Parathyroid adenoma (tissue), 2 donors: ENCODE measurements at regions not wholly inside any gene's neighbourhood (a gene's known extent, or its start where the extent isn't known, plus 50 kb on each side); places are given as distances from the start of the nearest gene placed in this dataset.

Source experiments
- H2AFZ ChIP-seq: fragments of 300-600 bp; sonication (generic); one replicate; pipeline ENCODE4 v1.7.0; 2017; ENCODE audit warnings: antibody characterized with exemption, mild to moderate bottlenecking
- H3K27ac ChIP-seq: fragments of 300-600 bp; sonication (generic); one replicate; pipeline ENCODE4 v1.7.0; 2017
- H3K27me3 ChIP-seq: fragments of 300-600 bp; sonication (generic); one replicate; pipeline ENCODE4 v1.7.0; 2017; ENCODE audit warnings: low read length; ENCODE audit not compliant: control insufficient read depth, insufficient read depth
- H3K36me3 ChIP-seq: fragments of 300-600 bp; sonication (generic); one replicate; pipeline ENCODE4 v1.7.0; 2017; ENCODE audit warnings: low read length; ENCODE audit not compliant: control insufficient read depth, insufficient read depth
- H3K4me1 ChIP-seq: fragments of 300-600 bp; sonication (generic); one replicate; pipeline ENCODE4 v1.7.0; 2017; ENCODE audit warnings: control low read depth
- H3K4me2 ChIP-seq: fragments of 300-600 bp; sonication (generic); one replicate; pipeline ENCODE4 v1.7.0; 2017; ENCODE audit warnings: low read length
- H3K4me3 ChIP-seq: fragments of 300-600 bp; sonication (generic); one replicate; pipeline ENCODE4 v1.7.0; 2017; ENCODE audit warnings: low read depth, low read length
- H3K79me2 ChIP-seq: fragments of 300-600 bp; sonication (generic); one replicate; pipeline ENCODE4 v1.7.0; 2017; ENCODE audit warnings: control low read depth
- H3K9ac ChIP-seq: fragments of 300-600 bp; sonication (generic); one replicate; pipeline ENCODE4 v1.7.0; 2017; ENCODE audit warnings: mild to moderate bottlenecking
- H3K9me3 ChIP-seq: fragments of 300-600 bp; sonication (generic); one replicate; pipeline ENCODE4 v1.7.0; 2017; ENCODE audit warnings: low read length; ENCODE audit not compliant: control insufficient read depth
- TF ChIP-seq, protein P1 (sequence below): fragments of 300-600 bp; sonication (generic); IDR thresholded peaks from one replicate; pipeline ENCODE4 v1.7.0; 2017; ENCODE audit warnings: antibody characterized with exemption, mild to moderate bottlenecking
- donor health status: primary hyperparathyroidism.

DNA sequence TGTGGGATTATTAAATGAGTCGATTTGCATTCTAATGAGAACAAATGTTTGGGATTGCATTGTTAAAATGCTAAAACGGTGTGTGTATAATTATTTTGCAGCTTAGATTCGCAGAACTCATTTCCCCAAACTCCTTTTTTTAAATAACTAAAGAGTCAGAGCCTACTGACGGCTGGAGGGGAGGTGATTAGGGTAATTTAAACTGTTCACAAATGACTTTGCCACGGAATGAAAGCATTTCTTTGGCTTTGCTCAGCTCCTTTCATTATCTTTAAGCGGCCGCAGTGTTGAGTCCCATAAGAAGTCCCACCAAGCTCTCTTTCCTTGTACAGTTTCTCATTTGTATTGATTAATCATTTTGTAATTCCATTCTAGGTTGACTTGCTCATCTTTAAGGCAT lies 1632.8 kb downstream of the MAT2B start:
- no peaks in the 10 kb centered on the region for H3K36me3 ChIP-seq
- no peaks in the 10 kb centered on the region for H3K79me2 ChIP-seq
- H3K27me3 ChIP-seq = no peaks in the 10 kb centered on the region
- no peaks in the 10 kb centered on the region for H3K9me3 ChIP-seq
- H2AFZ ChIP-seq = no peak overlapping the region
- no peak overlapping the region for H3K27ac ChIP-seq
- no peak overlapping the region for H3K9ac ChIP-seq
- no peaks in the 10 kb centered on the region for H3K4me1 ChIP-seq
- no peak overlapping the region for H3K4me3 ChIP-seq
- H3K4me2 ChIP-seq = no peak overlapping the region
- TF ChIP-seq, protein P1, sequence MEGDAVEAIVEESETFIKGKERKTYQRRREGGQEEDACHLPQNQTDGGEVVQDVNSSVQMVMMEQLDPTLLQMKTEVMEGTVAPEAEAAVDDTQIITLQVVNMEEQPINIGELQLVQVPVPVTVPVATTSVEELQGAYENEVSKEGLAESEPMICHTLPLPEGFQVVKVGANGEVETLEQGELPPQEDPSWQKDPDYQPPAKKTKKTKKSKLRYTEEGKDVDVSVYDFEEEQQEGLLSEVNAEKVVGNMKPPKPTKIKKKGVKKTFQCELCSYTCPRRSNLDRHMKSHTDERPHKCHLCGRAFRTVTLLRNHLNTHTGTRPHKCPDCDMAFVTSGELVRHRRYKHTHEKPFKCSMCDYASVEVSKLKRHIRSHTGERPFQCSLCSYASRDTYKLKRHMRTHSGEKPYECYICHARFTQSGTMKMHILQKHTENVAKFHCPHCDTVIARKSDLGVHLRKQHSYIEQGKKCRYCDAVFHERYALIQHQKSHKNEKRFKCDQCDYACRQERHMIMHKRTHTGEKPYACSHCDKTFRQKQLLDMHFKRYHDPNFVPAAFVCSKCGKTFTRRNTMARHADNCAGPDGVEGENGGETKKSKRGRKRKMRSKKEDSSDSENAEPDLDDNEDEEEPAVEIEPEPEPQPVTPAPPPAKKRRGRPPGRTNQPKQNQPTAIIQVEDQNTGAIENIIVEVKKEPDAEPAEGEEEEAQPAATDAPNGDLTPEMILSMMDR = no peak

DNA sequence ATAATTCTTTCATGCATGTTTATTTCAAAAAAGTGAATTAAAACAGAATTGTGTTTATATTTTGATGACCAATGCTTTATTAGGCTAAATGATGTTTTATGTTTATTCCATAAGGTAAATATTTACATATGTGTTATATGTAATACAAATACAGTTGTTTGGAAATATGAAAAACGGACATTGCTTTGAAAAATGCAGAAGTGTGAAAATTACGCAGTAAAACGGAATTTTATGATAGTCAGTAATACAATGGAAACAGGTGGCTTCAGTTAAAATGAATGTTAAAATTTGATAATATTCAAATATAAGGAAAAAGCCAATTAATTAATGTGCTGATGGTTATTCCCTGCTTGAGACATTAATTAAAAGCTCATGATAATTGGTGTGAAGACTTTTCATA lies 1633.8 kb downstream of the MAT2B start:
- no peak overlapping the region for H3K9ac ChIP-seq
- H3K9me3 ChIP-seq = no peaks in the 10 kb centered on the region
- no peaks in the 10 kb centered on the region for H3K4me1 ChIP-seq

DNA sequence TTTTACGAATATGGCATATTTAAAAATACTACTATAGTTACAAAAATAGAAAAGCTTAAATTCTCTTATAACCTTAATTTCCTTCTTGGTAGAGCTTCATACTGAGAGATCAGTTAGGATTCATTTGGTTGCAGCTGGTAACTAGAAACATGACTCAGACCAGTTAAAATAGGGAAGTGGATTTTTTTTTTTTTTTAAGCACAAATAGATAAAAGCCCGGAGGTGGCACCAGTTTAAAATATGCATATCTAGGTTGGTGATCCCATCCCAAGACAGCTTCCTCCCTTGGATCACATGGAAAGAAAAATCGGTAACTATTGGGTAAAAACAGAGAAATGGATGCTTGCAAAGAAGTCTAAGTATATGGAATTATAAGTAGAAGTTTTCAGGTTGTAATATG lies 1634.3 kb downstream of the MAT2B start:
- Histone ChIP-seq H2AFZ (no peak overlapping the region), H3K4me1 (no peaks in the 10 kb centered on the region), H3K4me2 (no peak overlapping the region), H3K9ac (no peak overlapping the region), H3K27me3 (no peaks in the 10 kb centered on the region), H3K9me3 (no peaks in the 10 kb centered on the region), H3K4me3 (no peak overlapping the region), H3K79me2 (no peaks in the 10 kb centered on the region), H3K27ac (no peak overlapping the region), H3K36me3 (no peaks in the 10 kb centered on the region)
- TF ChIP-seq, protein P1 = no peak

More for the DNA sequence above, 1633.8 kb downstream of the MAT2B start:
- TF ChIP-seq, protein P1 = no peak
- Histone ChIP-seq H2AFZ (no peak overlapping the region), H3K4me2 (no peak overlapping the region), H3K79me2 (no peaks in the 10 kb centered on the region), H3K27ac (no peak overlapping the region), H3K36me3 (no peaks in the 10 kb centered on the region), H3K4me3 (no peak overlapping the region), H3K27me3 (no peaks in the 10 kb centered on the region)

DNA sequence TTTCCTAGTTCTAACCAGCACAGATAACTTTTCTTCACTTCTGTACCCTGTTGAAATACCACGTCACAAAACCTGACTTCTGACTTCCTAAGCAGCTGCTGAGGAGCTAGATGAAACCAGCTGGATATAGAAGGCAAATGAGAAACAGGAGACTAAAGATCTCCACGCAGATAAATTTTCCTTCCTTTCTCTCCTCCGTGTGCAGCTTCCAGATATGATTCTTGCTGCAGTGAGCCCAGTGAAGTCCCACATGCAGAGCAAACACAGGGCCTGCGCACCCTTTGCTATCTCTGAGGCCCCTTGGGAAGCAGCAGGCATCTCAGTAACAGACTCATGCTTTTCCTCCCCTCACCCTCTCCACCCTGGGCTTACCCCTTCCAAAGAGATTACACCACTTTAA lies 1638.3 kb downstream of the MAT2B start:
- no peaks in the 10 kb centered on the region for H3K36me3 ChIP-seq
- no peak overlapping the region for H2AFZ ChIP-seq
- TF ChIP-seq, protein P1 = no peak
- no peak overlapping the region for H3K9ac ChIP-seq
- H3K4me3 ChIP-seq = no peak overlapping the region
- no peaks in the 10 kb centered on the region for H3K4me1 ChIP-seq
- no peaks in the 10 kb centered on the region for H3K9me3 ChIP-seq
- no peaks in the 10 kb centered on the region for H3K27me3 ChIP-seq
- no peaks in the 10 kb centered on the region for H3K79me2 ChIP-seq
- no peak overlapping the region for H3K4me2 ChIP-seq
- H3K27ac ChIP-seq = no peak overlapping the region

DNA sequence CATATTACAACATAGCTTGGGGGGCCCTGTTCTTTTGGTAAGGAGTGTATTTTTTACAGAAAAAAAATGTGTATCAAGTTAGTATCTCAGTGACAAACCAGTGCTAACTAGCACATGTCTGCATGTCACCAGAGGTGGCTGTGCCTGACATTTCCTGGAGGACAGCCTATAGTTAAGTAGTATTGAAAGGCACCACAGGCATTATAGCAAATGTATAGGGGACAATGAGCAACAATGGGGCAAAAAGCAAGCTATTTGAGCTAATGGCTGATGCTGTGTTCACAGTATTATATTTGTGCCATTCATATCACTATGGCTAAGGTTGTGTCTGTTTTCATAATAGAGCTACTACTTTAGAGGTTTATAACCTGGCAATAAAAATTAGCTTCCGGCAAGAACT lies 1644.0 kb downstream of the MAT2B start:
- H2AFZ ChIP-seq = no peak overlapping the region
- H3K27me3 ChIP-seq = no peaks in the 10 kb centered on the region
- no peaks in the 10 kb centered on the region for H3K9me3 ChIP-seq
- H3K79me2 ChIP-seq = no peaks in the 10 kb centered on the region
- no peaks in the 10 kb centered on the region for H3K36me3 ChIP-seq
- no peak overlapping the region for H3K9ac ChIP-seq
- TF ChIP-seq, protein P1 = no peak
- H3K27ac ChIP-seq = no peak overlapping the region
- H3K4me1 ChIP-seq = no peaks in the 10 kb centered on the region
- no peak overlapping the region for H3K4me3 ChIP-seq
- no peak overlapping the region for H3K4me2 ChIP-seq
